ENCODE measurements at regions not wholly inside any gene's neighbourhood (a gene's known extent, or its start where the extent isn't known, plus 50 kb on each side); places are given as distances from the start of the nearest gene placed in this dataset.

DNA sequence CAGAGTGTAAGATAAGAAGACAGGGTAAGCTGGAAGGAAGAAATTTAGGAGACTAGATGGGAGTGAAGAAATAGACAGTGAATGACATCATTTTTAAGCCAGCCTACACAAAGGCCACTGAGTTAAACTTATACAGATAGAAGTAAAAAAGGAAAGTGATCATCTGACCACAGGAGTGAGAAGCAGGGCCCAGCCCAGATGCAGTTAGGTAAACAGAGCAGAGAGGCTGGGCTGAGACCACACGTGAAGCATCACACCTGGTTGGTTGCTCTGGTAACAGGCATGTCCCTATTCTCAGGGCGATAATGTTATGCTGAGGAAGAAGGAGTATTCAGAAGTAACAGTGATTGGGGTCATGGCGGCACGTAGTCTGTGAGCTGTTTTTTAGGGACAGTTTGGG lies 1079.4 kb downstream of the AACS start:
- no peak overlapping the region for H3K18ac ChIP-seq (ENCODE audit: insufficient read length, low read depth, low read length)
- peaks cover 3 to 5% (median 4%) of the 10 kb centered on the region in 3 experiments; a peak in 6 of 7 replicates for H3K36me3 Mint-ChIP-seq (ENCODE audit: insufficient read depth in 1 of 3, low read depth in 3 of 3)

More for the DNA sequence above, 1079.4 kb downstream of the AACS start:
- no peaks in the 10 kb centered on the region for H3K79me2 ChIP-seq (ENCODE audit: insufficient read depth, low read length)
- H2BK15ac ChIP-seq (ENCODE audit: low read depth, low read length) = no peak overlapping the region
- WGBS (ENCODE audit: extremely low coverage, insufficient read length, low lambda C conversion rate) = no CpG with 5 or more reads among the region's 4 CpGs
- H2BK12ac ChIP-seq (ENCODE audit: insufficient read length, low read depth, low read length) = no peak overlapping the region
- H3K27ac ChIP-seq (ENCODE audit: insufficient read length, low read depth, low read length) = no peak overlapping the region
- H3K23me2 ChIP-seq (ENCODE audit: insufficient read length, low read depth, low read length, poor library complexity, severe bottlenecking) = no peaks in the 10 kb centered on the region
- Mint-ChIP-seq H3K27me3 (ENCODE audit: low read depth) (no peaks in the 10 kb centered on the region), H3K4me3 (no peak overlapping the region), H3K27ac (no peak overlapping the region), H3K9me3 (peaks cover 26 to 27% of the 10 kb centered on the region in 2 experiments), H3K4me1 (no peaks in the 10 kb centered on the region)
- H3K9me3 ChIP-seq (ENCODE audit: control insufficient read depth, low read depth, low read length) = peaks cover under 1% of the 10 kb centered on the region
- no peak overlapping the region for H3K23ac ChIP-seq (ENCODE audit: insufficient read length, low read depth, low read length)
- H2BK20ac ChIP-seq (ENCODE audit: low read depth, low read length, poor library complexity, severe bottlenecking) = no peak overlapping the region
- H4K8ac ChIP-seq (replicated peaks; ENCODE audit: insufficient read length, low read depth, low read length) = no peak overlapping the region
- no peaks in the 10 kb centered on the region for H4K20me1 ChIP-seq (ENCODE audit: control insufficient read depth, insufficient read depth, insufficient read length)
- H3K56ac ChIP-seq (ENCODE audit: insufficient read length, low read depth, low read length) = no peak overlapping the region
- no peaks in the 10 kb centered on the region for H3K79me1 ChIP-seq (ENCODE audit: insufficient read depth, low read depth, low read length, poor library complexity, severe bottlenecking)
- no peak overlapping the region for H2AFZ ChIP-seq (ENCODE audit: low read length)
- no peaks in the 10 kb centered on the region for H3K27me3 ChIP-seq (ENCODE audit: insufficient read depth, low read length)
- no peak overlapping the region for H3K9ac ChIP-seq (ENCODE audit: extremely low read depth, insufficient read length, low read length)
- H3K4ac ChIP-seq (ENCODE audit: low read depth, low read length) = no peak overlapping the region
- H4K5ac ChIP-seq (ENCODE audit: insufficient read length, low read depth, low read length) = no peak overlapping the region
- H2AK5ac ChIP-seq (ENCODE audit: insufficient read length, low read length) = no peak overlapping the region
- no peak overlapping the region for H2BK120ac ChIP-seq (ENCODE audit: low read depth, low read length, poor library complexity, severe bottlenecking)
- no peak overlapping the region for H2BK5ac ChIP-seq (ENCODE audit: insufficient read length, low read length)
- DNase-seq = no peak
- no peak overlapping the region for H3T11ph ChIP-seq (ENCODE audit: low read length)
- TF ChIP-seq, protein P1, sequence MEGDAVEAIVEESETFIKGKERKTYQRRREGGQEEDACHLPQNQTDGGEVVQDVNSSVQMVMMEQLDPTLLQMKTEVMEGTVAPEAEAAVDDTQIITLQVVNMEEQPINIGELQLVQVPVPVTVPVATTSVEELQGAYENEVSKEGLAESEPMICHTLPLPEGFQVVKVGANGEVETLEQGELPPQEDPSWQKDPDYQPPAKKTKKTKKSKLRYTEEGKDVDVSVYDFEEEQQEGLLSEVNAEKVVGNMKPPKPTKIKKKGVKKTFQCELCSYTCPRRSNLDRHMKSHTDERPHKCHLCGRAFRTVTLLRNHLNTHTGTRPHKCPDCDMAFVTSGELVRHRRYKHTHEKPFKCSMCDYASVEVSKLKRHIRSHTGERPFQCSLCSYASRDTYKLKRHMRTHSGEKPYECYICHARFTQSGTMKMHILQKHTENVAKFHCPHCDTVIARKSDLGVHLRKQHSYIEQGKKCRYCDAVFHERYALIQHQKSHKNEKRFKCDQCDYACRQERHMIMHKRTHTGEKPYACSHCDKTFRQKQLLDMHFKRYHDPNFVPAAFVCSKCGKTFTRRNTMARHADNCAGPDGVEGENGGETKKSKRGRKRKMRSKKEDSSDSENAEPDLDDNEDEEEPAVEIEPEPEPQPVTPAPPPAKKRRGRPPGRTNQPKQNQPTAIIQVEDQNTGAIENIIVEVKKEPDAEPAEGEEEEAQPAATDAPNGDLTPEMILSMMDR (conservative IDR thresholded peaks at IDR 0.05) = no peak
- H3K4me2 ChIP-seq (ENCODE audit: insufficient read depth, insufficient read length, low read length) = no peak overlapping the region
- H4K91ac ChIP-seq (ENCODE audit: insufficient read length, low read depth, low read length) = no peak overlapping the region
- H3K14ac ChIP-seq (ENCODE audit: insufficient read depth, low read length) = no peak overlapping the region
- H3K4me1 ChIP-seq (ENCODE audit: insufficient read depth, low read length) = no peaks in the 10 kb centered on the region

Measured in H9 (cell line).